HepG2 (cell line): ENCODE measurements at regions not wholly inside any gene's neighbourhood (a gene's known extent, or its start where the extent isn't known, plus 50 kb on each side); places are given as distances from the start of the nearest gene placed in this dataset.

Experiments used
- ATAC-seq: fragments of 200-7000 bp; cut with Tn5 transposase; 3 replicates; pipeline ENCODE4 v1.9.1; 2020; ENCODE audit warnings: mild to moderate bottlenecking, moderate library complexity
- BruUV-seq: library from RNA; stranded (reverse); fragments of 400-500 nt; replicated peaks from 2 replicates; lab custom pipeline; 2021; lab: Mats Ljungman, UMichigan
- CTCF ChIA-PET: fragments of 300-600 bp; formaldehyde crosslinking; extraction: SDS; loops from one replicate; lab custom pipeline; 2021; ENCODE audit warnings: low total read pairs, inconsistent platforms, low intra/inter-chr PET ratio; lab: Yijun Ruan, JAX
- POLR2A ChIA-PET: fragments of 350-600 bp; sonication (Branson Sonifier 250); formaldehyde crosslinking; loops from one replicate; lab custom pipeline; 2020; ENCODE audit warnings: antibody characterized with exemption, inconsistent platforms; lab: Yijun Ruan, JAX
- DNase-seq: peaks from one replicate; pipeline ENCODE4 v3.0.0-alpha.2; 2015; ENCODE audit warnings: low spot score
- FAIRE-seq: peaks from 3 replicates; lab custom pipeline; 2011; peaks lifted over from hg19 to GRCh38; lab: Jason Lieb, UNC
- H2AFZ ChIP-seq: one replicate; pipeline ENCODE4 v1.6.1; 2011; ENCODE audit warnings: low read length, inconsistent platforms
- H3K27ac ChIP-seq: fragments of 300-600 bp; 3 replicates; pipeline ENCODE4 v1.8.0; 2011; ENCODE audit warnings: mixed run types, mild to moderate bottlenecking, mixed read lengths, low read length, inconsistent platforms; ENCODE audit not compliant: insufficient read depth; ENCODE audit errors: extremely low read length
- H3K27me3 ChIP-seq, 2 experiments: fragments of 200-600 bp in 1 of 2; 2 replicates in 1 of 2; 3 replicates in 1 of 2; pipeline versions ENCODE4 v1.6.0 to v1.8.0; 2011; ENCODE audit warnings: low read length in 2 of 2, mild to moderate bottlenecking in 2 of 2, moderate library complexity in 2 of 2, inconsistent platforms in 1 of 2; ENCODE audit not compliant: insufficient read depth in 2 of 2, control insufficient read depth in 1 of 2
- H3K36me3 ChIP-seq, 2 experiments: fragments of 200-600 bp in 1 of 2; replicated peaks in 1 of 2; 2 replicates in 1 of 2; 3 replicates in 1 of 2; pipeline versions ENCODE4 v1.5.1 to v1.8.0; 2011; ENCODE audit warnings: low read length in 2 of 2, inconsistent platforms in 1 of 2; ENCODE audit not compliant: insufficient read depth in 2 of 2, control insufficient read depth in 1 of 2
- H3K4me1 ChIP-seq: 2 replicates; pipeline ENCODE4 v1.5.1; 2012; ENCODE audit warnings: low read length, inconsistent platforms; ENCODE audit not compliant: insufficient read depth
- H3K4me2 ChIP-seq: 2 replicates; pipeline ENCODE4 v1.6.0; 2011; ENCODE audit warnings: low read depth, low read length, inconsistent platforms
- H3K4me3 ChIP-seq, 3 experiments: fragments of 200-600 bp in 1 of 3; sonication (generic), shearing (Covaris generic) in 1 of 3; replicated peaks in 1 of 3; 2 replicates each; pipeline ENCODE4 v1.5.1; 2011 to 2016; ENCODE audit warnings: low read length in 3 of 3, inconsistent platforms in 2 of 3, low read depth in 2 of 3, mild to moderate bottlenecking in 2 of 3, control low read depth in 1 of 3, mixed read lengths in 1 of 3; ENCODE audit not compliant: insufficient read depth in 1 of 3
- H3K79me2 ChIP-seq: one replicate; pipeline ENCODE4 v1.6.1; 2011; ENCODE audit warnings: low read length, inconsistent platforms; ENCODE audit not compliant: insufficient read depth
- H3K9ac ChIP-seq: 2 replicates; pipeline ENCODE4 v1.6.0; 2011; ENCODE audit warnings: mild to moderate bottlenecking, low read depth, low read length, inconsistent platforms; ENCODE audit not compliant: insufficient read depth
- H3K9me3 ChIP-seq: 2 replicates; pipeline ENCODE4 v1.5.1; 2012; ENCODE audit warnings: mild to moderate bottlenecking, low read length
- H4K20me1 ChIP-seq: 2 replicates; pipeline ENCODE4 v1.6.0; 2011; ENCODE audit warnings: inconsistent platforms, mild to moderate bottlenecking, low read length, moderate library complexity; ENCODE audit not compliant: insufficient read depth
- FOXO4 ChIP-seq: sonication (generic); formaldehyde crosslinking; conservative IDR thresholded peaks from 2 replicates; pipeline ENCODE4 v1.8.1; 2023; ENCODE audit warnings: missing genetic modification reagents
- GMEB2 ChIP-seq: IDR thresholded peaks from 2 replicates; pipeline ENCODE4 v1.6.1; 2016; ENCODE audit warnings: missing biosample characterization, missing genetic modification reagents, low read depth
- MNT ChIP-seq: fragments of 450-650 bp; IDR thresholded peaks from 2 replicates; pipeline ENCODE4 v1.6.1; 2016
- MTF2 ChIP-seq: sonication (generic); formaldehyde crosslinking; IDR thresholded peaks from 2 replicates; pipeline ENCODE4 v1.5.0; 2020; ENCODE audit warnings: missing genetic modification reagents, borderline replicate concordance
- TERF1 ChIP-seq: sonication (generic); formaldehyde crosslinking; IDR thresholded peaks from 2 replicates; pipeline ENCODE4 v1.8.0; 2022; ENCODE audit warnings: mild to moderate bottlenecking, missing genetic modification reagents, moderate library complexity
- YY1 ChIP-seq: IDR thresholded peaks from 2 replicates; pipeline ENCODE4 v1.6.1; 2011; ENCODE audit warnings: low read length, low read depth, moderate library complexity, mild to moderate bottlenecking; ENCODE audit not compliant: insufficient read depth, insufficient replicate concordance
- ZBTB21 ChIP-seq: sonication (generic); formaldehyde crosslinking; IDR thresholded peaks from 2 replicates; pipeline ENCODE4 v1.4.0; 2020; ENCODE audit warnings: missing genetic modification reagents
- ZFP36L2 ChIP-seq: sonication (generic); formaldehyde crosslinking; IDR thresholded peaks from 2 replicates; pipeline ENCODE4 v1.4.0; 2020; ENCODE audit warnings: missing genetic modification reagents
- ZNF343 ChIP-seq: sonication (generic); formaldehyde crosslinking; IDR thresholded peaks from 2 replicates; pipeline ENCODE4 v1.4.0; 2020; ENCODE audit warnings: mild to moderate bottlenecking, missing genetic modification reagents
- ZNF674 ChIP-seq: sonication (generic); formaldehyde crosslinking; IDR thresholded peaks from 2 replicates; pipeline ENCODE4 v1.5.0; 2020; ENCODE audit warnings: low read depth, mild to moderate bottlenecking, missing genetic modification reagents
- ZNF777 ChIP-seq: sonication (generic); formaldehyde crosslinking; IDR thresholded peaks from 2 replicates; pipeline ENCODE4 v1.4.0; 2020; ENCODE audit warnings: missing genetic modification reagents
- ZNF816 ChIP-seq: sonication (generic); formaldehyde crosslinking; IDR thresholded peaks from 2 replicates; pipeline ENCODE4 v1.8.0; 2022; ENCODE audit warnings: missing genetic modification reagents, mild to moderate bottlenecking, borderline replicate concordance
- WGBS: methylation state at CpG from one replicate; pipeline ENCODE4 v1.1.6; 2017; ENCODE audit warnings: low lambda C conversion rate; 5-methylcytosine and 5-hydroxymethylcytosine counted together
- in situ Hi-C: cut with HindIII; loops from 2 replicates; pipeline ENCODE4 v1.10.0; 2017; ENCODE audit warnings: low pct_unique_long_range_greater_than_20kb; ENCODE audit not compliant: extremely low pct_ligation_motif_present
- intact Hi-C: fragments of 100-400 bp; cut with micrococcal nuclease; formaldehyde crosslinking; loops from one replicate; pipeline ENCODE4 v1.10.0; 2022; ENCODE audit not compliant: unreplicated experiment

- Histone ChIP-seq H3K36me3 (no peaks in the 10 kb centered on the region), H4K20me1 (no peaks in the 10 kb centered on the region), H2AFZ (no peak overlapping the region), H3K27ac (no peak overlapping the region), H3K4me3 (no peak overlapping the region), H3K4me1 (no peaks in the 10 kb centered on the region), H3K9me3 (no peaks in the 10 kb centered on the region), H3K4me2 (no peak overlapping the region), H3K79me2 (no peaks in the 10 kb centered on the region), H3K9ac (no peak overlapping the region), H3K27me3 (no peaks in the 10 kb centered on the region)
- ChIA-PET CTCF (no interaction called here), POLR2A (no interaction called here)
- FAIRE-seq (no peak), DNase-seq (no peak), ATAC-seq (no peak)
- no TSS peak for BruUV-seq
- in situ Hi-C loops (no loop called here), intact Hi-C loops (no loop called here)
- 35% methylated on average over 4 of the region's 4 CpGs for WGBS
- no peak for TF ChIP-seq ZFP36L2 (CRISPR knock-in tag)
- no peak for TF ChIP-seq ZNF777 (CRISPR knock-in tag)
- no peak for TF ChIP-seq ZNF816
- no peak for TF ChIP-seq MTF2 (CRISPR knock-in tag)
- no peak for TF ChIP-seq YY1
- no peak for TF ChIP-seq ZNF674
- no peak for TF ChIP-seq ZBTB21 (CRISPR knock-in tag)
- no peak for TF ChIP-seq TERF1 (CRISPR knock-in tag)
- TF ChIP-seq ZNF343 (CRISPR knock-in tag): no peak
- no peak for TF ChIP-seq GMEB2 (CRISPR knock-in tag)
- TF ChIP-seq MNT: no peak
- no peak for TF ChIP-seq FOXO4
Observed at GRCh38 chr9:90368928-90369327, 273.7 kb downstream of the DIRAS2 start.
